Stimulated activated CD8-positive, alpha-beta memory T cell treated with anti-CD3 and anti-CD28 coated beads, Interleukin-12 subunit alpha, Interleukin-12 subunit beta, amount 100 ng/mL, for 1 hour (primary cell): ENCODE measurements at regions not wholly inside any gene's neighbourhood (a gene's known extent, or its start where the extent isn't known, plus 50 kb on each side); places are given as distances from the start of the nearest gene placed in this dataset.
"Not testable (repeated sequence)": the region's sequence is repeated elsewhere in the genome, so short reads cannot be mapped to it uniquely, and the experiment has no call there.

Experiments
- DNase-seq: peaks from one replicate; pipeline ENCODE4 v3.0.0-alpha.2; 2020; ENCODE audit warnings: low read depth

DNA sequence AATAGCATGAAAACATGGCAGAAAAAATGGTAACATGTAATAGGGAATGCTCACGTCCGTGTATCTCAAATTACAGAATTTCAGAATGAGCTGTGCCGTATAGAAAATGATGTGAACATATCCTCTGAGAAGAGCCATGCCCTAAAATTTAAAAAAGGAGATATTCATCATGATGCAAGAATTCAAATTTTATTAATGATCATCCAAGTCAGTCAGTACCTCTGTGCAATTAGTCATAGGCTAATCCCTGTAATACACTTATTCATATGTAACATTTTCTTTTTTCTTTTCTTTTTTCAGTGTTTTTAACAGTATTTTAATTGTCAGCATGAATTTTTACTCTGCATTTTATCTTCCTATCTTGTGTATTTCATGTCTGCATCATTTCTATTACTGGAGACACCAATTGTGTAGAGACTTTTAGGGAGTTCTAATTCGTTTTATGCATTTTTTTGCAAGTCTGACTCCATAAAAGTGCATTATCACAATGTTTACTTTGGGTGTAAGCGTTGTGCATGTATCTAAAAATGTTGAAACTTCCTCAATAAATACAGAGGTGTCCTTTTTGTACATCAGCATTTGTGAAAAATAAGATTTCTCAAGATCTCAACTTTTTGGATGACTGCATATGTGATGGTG, 1103.7 kb upstream of the CELF2 start:
- no peak for DNase-seq

DNA sequence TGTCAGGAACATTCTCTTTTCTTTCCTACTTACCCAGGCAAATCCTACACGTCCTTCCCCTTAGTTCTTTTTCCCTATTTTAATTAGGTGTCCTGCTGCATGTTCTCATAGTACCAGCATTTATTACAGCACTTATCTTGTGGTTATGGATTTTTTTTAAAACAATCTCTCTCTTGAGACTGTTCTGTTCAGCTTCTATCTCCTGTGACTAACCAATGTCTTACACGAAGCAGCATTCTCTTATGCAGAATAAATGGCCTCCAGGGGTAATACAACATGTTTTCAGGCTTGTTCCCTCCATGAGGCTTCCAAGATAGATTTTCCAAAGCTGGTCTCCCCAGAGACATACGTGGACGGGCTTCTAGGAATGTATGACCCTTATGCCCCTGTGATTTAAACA, 1096.1 kb upstream of the CELF2 start:
- DNase-seq, result no peak

DNA sequence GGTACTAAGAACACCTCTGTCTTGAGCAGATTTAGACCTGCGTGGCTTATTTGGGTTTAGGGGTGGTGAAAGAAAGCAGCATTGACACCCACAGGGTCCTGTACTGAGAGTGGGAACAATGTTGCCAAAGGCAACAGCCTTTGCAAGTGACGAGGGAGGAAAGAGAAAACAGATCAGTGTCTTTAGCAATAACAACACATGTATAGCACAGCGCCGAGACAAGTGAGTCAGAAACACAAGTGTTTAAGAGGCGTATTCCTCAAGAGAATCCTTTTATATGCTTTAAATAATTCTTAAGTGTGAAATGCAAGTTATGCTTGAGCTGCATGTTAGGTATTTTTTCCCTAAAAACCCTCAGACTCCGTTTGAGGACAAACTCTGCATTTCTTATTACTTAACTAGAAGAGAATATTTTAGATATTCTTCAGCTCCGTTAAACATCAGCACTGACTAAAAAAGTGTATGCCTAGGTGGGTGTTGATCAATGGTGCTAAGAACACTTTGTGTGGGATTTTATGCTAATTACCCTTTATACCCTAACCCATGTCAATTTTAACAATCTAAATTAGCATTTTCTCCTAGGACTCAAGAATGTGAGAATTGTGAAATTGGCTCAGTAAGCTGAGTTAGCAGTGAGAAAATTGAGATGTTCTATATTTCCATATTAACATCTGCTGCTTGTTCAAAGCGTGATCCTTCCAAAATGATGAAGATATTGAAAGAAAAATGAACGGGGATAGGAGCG, 1095.4 kb upstream of the CELF2 start:
- no peak for DNase-seq

DNA sequence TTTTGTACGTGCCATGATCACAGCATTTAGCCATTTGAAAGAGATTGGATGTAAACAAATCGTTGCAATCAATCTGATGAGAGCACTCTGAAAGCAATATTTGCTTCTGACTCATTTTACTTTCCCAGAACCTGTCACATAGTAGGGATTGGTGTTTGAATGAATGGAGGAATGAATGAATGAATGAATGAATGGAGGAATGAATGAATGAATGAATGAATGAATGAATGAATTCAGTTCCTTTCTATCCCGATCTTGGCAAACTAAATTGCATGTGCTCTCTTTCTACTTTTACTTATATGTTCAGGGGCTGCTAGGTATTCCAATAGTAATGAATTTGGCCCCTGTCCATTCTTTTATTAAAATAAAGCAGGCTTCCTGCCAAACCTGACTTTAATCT, 1091.7 kb upstream of the CELF2 start:
- DNase-seq, result no peak

DNA sequence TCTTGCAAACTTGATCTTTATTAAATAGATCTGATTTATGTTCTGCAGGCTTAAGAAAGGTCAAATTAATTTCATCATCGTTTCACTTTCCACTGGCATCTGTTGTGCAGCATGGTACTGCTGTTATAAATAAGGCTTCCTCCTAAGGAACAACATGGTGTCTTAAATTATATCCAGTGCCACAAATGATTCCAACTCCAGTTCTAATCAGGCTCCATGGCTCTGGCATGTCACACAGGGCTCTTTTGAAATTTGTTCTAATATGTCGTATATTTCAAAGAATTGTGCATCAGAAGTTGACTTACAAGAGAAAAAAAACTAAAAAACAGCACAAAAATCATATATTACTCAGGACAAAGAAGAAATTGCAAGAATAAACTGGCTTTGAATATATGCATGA, 1090.8 kb upstream of the CELF2 start:
- no peak for DNase-seq

DNA sequence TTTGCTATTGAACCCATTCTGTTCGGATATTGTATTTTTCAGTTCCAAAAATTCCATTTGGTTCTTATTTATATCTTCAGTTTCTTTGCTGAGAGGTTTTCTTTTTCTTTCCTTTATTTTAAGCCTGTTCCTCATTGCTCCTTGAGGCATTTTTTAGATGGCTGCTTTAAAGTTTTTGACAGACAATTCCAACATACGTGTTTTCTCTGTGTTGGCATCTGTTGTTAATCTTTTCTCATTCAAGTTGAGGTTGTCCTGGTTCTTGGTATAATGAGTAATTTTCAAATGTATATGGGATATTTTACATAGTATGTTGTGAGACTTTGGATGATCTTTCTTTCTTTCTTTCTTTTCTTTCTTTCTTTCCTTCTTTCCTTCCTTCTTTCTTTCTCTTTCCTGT, 1078.0 kb upstream of the CELF2 start:
- DNase-seq, result no peak

DNA sequence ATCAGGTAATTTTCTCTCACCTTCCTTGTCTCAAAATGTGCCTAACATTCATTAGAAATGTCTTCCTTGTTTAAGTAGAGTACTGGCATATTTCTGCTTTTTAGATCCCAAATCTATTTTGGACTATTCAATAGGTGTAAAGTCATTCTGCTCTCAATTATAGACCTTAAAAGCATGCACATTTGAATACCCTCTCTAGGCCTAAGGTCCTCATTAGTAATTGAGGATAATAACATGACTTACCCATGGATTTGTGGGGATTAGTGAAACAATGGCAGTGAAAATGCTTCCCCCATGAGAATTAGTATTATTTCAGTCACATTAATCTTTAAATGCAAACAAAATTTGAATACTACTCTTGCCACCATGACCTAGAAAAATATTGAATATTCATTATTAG, 1073.0 kb upstream of the CELF2 start:
- no peak for DNase-seq

DNA sequence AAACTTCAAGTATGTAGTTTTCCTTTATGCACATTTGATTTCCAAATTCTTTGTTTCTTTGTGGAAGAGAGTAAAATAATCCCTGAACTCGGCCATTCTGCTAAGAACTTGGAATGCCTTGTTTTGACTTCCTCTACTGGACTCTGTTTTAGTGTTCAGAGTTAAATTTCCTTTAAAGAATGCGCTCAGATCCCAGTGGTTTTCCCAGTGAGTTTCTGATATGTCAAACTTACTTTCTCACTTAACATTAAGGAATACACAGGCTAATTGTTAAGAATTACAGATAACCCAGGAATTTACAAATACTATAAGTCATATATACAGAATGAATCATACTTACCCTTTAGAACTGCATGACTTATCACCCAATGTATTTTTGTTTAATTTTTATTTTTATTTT, 1067.6 kb upstream of the CELF2 start:
- DNase-seq, result no peak

DNA sequence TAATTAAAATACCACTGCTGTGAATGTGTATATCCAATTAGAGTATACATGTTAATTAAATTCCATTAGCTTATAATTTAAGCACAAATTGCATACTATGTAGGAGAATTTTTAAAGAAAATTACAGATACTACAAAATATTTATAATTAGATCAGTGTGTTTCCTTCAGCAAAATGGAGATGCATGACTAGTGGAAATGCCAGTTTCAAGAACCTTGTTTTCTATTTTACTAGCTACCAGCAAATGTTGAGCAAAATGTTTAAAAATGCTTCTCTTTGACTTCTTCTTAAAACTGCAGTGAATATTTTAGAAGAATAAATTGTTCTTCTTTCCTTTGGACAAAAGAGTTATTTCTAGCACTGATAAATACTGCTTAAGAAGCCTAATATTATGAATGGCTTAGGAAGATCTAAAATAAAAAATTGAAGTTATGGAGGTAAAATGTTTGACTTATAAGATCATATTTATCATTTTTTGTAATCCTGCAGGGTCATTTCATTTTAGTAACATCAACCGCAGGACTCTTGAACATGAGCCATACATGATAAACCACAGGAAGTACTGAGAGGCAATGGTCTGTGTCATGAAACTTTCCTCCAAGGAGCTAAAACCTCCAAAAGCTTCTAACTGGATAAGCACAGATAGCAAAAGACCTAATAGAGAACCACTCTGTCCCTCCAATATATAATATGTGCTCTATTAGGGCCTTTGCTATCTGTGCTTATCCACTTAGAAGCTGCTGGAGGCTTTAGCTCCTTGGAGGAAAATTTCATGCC, 1066.0 kb upstream of the CELF2 start:
- no peak for DNase-seq

DNA sequence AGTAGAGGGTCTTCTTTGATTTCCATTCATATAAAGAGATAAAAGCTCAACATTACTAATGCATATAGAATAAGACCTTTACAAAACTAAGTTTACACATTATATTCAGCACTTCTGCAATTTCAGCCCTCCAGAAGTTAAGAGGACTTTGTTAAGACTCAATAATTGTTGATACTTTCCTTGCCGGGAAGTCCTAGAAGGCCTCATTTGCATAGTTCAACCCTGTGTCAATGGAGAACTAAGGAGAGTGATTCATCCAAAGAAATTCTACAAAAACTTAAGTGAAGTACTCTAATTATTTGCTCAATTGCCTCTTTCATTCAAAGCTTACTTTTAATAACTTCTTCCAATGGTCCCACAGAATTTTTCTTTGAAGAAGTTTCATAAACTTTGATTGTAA, 1060.3 kb upstream of the CELF2 start:
- no peak for DNase-seq

DNA sequence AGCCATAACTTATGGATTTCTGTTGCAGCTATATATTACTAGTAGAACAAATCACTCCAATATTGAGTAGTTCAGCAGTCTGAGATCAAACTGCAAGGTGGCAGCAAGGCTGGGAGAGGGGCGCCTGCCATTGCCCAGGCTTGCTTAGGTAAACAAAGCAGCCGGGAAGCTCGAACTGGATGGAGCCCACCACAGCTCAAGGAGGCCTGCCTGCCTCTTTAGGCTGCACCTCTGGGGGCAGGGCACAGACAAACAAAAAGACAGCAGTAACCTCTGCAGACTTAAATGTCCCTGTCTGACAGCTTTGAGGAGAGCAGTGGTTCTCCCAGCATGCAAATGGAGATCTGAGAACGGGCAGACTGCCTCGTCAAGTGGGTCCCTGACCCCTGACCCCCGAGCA, 1059.8 kb upstream of the CELF2 start:
- not testable (repeated sequence) for DNase-seq

DNA sequence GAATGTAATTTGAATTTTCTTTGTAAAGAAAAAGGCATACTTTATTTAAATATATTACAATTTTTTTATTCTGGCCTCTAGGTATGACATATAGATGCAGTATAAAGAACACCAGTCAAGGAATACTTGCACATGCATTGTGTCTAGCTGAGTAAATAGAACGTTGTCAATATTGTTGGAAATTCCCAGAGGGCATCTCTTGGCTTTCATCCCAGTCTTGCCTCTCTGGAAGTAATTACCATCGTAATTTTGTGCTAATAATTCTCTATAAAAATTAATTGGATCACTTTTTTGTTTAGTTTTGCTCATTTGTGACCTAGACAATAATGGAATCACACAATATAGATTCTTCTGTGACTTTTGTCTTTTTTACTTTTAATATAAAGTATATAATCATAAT, 1052.3 kb upstream of the CELF2 start:
- no peak for DNase-seq

DNA sequence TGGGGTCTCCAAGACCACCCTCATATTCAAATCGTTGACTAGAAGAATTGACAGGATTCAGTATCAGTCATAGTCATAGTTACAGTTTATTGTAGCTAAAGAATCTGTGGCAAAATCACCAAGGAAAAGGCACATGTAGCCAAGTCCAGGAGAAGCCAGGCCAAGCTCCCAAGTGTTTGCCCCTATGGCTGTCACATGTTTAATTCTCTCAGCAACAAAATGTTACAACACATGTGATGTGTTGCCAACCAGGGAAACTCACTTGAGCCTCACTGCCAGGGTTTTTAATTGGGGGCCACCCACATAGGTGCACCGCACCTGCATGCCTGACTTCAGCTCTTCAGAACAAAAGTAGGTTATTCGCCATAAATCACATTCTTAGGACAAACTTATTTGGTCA, 1030.9 kb upstream of the CELF2 start:
- DNase-seq, result no peak

DNA sequence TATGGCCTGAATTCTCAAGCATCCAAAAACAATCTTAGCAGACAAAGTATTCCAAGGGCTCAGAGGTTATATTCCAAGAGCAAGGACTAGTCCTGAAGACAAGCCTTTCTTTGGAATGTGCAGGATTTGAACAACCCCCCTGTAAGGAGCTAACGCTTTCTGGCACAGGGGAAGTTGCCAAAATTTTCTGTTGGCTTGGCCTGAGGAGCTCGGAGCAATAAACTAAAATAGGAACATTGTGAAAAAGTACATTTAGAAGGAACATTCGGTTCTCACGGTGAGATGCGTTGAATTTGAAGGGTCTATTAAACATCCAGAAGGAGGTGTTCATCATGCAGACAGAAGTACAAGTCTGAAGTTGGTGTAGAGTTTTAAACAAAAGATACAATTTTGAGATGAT, 1030.5 kb upstream of the CELF2 start:
- DNase-seq, result no peak

DNA sequence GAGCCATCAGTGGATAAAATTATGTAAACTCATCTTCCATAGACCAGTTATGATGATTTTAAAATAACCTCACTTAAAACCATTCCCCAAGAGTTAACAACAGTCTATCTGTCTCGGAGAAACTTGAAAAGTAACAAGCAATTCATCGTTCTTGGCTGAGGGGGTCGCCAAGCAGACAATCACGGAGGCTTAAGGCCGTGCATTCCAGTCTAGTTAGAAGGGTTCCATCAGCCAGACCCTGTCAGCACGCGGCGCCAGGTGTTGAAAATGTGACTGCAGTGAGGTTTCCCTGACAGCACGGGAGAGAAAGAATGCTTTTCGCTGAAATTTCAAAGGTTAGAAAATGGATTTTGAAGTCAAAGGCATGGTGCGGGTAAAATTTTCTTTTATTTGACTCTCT, 1025.0 kb upstream of the CELF2 start:
- no peak for DNase-seq

DNA sequence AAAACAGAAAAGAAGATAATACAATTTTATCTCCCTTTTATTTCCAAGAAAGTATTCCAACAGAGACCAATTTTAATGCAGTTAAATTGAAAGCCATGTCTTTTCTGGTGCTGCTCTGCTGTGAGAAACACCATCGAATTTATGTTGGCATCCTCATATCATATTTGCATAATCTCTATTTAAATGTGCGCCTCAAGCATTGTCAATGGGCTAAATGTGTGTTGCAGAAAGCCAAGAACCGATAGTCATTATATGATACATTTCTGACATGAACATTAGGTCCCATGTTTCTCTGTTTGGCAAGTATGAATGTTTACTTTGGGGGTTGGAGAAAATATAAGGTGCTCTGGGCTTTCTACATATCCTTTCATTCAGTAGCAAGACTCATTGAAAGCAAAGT, 1023.5 kb upstream of the CELF2 start:
- DNase-seq, result no peak

DNA sequence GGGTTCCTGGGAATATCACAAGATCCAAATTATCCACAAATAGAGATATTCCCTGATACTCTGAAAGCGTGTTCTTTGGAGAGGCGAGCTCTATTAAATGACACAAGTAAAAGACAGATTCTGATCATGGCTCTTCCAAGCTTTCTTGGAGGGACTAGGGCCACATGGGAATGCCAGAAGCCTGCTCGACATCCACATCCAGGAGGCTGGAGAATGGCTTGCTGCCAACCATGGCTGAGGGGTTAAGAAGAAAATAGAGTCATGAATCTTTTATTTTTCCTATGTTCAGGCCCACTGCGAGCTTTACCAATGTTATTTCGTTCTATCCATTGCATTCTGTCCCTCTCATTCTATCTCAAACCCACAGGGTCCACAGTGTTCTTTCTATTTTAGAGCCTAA, 1018.0 kb upstream of the CELF2 start:
- DNase-seq, result no peak

DNA sequence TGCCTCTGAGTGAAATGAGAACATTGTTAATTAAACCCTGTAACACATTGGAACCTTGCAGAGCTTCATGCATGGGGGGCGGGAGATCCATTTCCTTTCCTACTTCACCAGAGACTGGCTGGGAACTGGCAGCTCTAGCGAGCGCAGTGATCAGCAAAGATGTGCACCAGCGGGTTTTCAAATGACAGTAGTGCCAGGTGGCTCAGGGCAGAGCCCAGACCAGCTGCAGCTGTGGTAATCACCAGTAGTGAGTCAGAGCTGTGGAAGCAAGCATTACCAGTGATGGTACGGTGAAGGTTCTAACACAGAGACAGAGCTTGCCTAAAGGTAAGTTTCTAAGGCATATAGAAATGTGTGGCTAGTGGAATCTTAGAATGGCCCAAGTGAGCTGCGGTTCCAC, 1009.7 kb upstream of the CELF2 start:
- DNase-seq, result no peak

DNA sequence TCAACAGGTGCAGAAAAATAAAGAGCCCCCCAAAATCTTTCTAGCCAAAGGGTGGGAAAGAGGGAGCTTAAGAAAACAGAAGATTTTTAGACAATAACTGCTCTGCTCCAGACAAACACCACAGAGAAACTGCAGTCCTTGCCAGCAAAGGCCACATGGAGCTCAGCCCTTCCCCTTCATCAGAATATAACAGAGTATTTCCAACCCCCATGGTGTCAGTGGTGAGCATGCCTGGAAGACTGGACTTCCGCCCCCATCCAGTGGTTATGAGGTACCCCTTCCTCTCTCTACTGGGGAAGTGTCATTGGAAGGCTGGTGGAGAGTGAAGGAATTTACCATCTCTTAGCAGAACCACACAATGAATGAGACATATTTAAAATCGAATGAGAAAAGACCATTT, 1007.3 kb upstream of the CELF2 start:
- no peak for DNase-seq

DNA sequence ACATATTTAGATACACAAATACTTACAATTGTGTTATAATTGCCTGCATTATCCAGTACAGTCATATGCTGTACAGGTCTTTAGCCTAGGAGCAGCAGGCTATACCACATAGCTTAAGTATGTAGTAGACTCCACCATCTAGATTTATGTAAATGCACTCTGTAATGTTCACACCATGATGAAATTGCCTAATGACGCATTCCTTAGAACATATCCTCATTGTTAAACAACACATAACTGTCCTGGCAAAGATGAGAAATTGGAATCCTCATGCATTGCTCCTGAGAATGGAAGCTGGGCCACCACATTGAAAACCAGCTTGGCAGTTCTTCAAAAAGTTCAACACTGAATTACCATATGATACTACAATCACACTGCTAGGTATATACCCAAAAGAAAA, 1002.8 kb upstream of the CELF2 start:
- no peak for DNase-seq

DNA sequence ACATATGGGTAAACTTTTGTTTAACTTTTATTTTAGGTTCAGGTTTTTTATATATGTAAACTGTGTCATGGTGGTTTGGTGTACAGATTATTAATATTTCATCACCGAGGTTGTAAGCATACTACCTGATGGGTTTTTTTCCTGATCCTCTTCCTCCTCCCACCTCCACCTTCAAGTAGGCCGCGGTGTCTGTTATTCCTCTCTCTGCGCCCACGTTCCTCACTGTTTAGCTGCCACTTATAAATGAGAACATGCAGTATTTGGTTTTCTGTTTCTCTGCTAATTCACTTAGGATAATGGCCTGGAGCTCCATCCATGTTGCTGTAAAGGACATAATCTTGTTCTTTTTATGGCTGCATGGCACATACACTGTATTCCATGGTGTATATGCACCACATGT, 1000.0 kb upstream of the CELF2 start:
- no peak for DNase-seq

DNA sequence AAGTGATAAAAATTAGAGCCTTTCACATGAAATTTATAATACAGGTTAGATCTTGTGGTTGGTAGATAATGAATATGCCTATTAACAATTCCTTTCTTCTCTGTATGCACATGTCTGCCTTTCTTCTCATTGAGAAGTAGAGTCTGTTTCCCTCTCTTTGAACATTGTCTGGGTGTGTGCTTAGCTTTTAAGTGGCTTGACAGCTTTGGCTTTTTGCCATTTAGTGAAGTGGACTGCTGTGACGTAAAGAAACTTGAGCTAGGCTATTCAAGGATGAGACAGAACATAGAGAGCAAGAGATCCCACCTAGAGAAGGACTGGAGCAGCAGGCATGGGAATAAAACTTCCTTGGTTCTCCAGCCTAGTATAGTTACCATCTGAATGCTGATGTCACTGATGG, 996.7 kb upstream of the CELF2 start:
- no peak for DNase-seq

DNA sequence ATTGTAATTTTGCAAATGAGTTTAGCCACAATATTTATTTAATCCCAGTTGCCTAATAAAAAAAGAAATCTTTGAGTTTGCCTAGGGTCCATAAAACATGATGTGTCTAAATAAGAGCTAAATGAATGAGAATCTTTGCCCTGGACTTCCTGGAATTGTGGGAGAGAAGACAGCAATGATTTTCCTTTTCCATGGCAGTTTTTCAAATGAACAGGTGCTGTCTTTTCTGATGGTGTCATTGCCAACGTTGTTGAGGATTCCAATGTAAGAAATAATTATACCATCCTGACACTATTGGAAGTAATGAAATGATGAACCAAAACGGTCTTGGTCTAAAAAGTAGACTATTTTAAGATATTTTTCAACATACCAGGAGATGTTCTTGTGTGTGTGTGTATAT, 984.7 kb upstream of the CELF2 start:
- no peak for DNase-seq
